ENCODE measurements at regions not wholly inside any gene's neighbourhood (a gene's known extent, or its start where the extent isn't known, plus 50 kb on each side); places are given as distances from the start of the nearest gene placed in this dataset.
"Not testable (repeated sequence)": the region's sequence is repeated elsewhere in the genome, so short reads cannot be mapped to it uniquely, and the experiment has no call there.

GRCh38 chrX:140633105-140633504 lies 76.5 kb upstream of the LINC00632 start:
- not testable (repeated sequence) for DNase-seq (ENCODE audit: low read depth)

DNA sequence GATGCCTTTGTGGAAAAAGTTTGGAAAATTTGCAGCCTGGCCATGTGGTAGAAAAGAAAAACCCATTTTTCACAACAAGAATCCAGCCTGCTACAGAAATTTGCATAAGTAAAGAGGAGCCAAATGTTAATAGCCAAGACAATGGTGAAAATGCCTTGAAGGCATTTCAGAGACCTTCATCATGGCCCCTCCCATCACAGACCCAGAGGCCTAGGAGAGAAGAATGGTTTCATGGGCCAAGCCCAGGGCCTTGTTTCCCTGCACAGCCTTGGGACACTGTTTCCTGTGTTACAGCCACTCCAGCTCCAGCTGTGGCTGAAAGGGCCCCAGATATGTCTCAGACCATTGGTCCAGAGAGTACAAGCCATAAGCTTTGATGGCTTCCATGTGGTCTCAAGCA lies 101.4 kb upstream of the LINC00632 start:
- TF ChIP-seq, protein P1, sequence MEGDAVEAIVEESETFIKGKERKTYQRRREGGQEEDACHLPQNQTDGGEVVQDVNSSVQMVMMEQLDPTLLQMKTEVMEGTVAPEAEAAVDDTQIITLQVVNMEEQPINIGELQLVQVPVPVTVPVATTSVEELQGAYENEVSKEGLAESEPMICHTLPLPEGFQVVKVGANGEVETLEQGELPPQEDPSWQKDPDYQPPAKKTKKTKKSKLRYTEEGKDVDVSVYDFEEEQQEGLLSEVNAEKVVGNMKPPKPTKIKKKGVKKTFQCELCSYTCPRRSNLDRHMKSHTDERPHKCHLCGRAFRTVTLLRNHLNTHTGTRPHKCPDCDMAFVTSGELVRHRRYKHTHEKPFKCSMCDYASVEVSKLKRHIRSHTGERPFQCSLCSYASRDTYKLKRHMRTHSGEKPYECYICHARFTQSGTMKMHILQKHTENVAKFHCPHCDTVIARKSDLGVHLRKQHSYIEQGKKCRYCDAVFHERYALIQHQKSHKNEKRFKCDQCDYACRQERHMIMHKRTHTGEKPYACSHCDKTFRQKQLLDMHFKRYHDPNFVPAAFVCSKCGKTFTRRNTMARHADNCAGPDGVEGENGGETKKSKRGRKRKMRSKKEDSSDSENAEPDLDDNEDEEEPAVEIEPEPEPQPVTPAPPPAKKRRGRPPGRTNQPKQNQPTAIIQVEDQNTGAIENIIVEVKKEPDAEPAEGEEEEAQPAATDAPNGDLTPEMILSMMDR (IDR thresholded peaks at IDR 0.05; ENCODE audit: insufficient read depth, low read depth, low read length, missing control alignments) = no peak
- H3K4me3 ChIP-seq (ENCODE audit: low read depth, low read length) = no peak overlapping the region
- DNase-seq (ENCODE audit: low read depth) = no peak

More at GRCh38 chrX:140633105-140633504, 76.5 kb upstream of the LINC00632 start:
- H3K4me3 ChIP-seq (ENCODE audit: low read depth, low read length) = not testable (repeated sequence)

GRCh38 chrX:140602140-140602539 lies 97.3 kb upstream of the SOX3 start:
- no peak for DNase-seq (ENCODE audit: low read depth)
- H3K4me3 ChIP-seq (ENCODE audit: low read depth, low read length) = no peak overlapping the region
- TF ChIP-seq, protein P1 (IDR thresholded peaks at IDR 0.05; ENCODE audit: insufficient read depth, low read depth, low read length, missing control alignments) = no peak

GRCh38 chrX:140599851-140600250 lies 95.0 kb upstream of the SOX3 start:
- DNase-seq (ENCODE audit: low read depth) = no peak
- no peak overlapping the region for H3K4me3 ChIP-seq (ENCODE audit: low read depth, low read length)
- TF ChIP-seq, protein P1 (IDR thresholded peaks at IDR 0.05; ENCODE audit: insufficient read depth, low read depth, low read length, missing control alignments) = no peak

DNA sequence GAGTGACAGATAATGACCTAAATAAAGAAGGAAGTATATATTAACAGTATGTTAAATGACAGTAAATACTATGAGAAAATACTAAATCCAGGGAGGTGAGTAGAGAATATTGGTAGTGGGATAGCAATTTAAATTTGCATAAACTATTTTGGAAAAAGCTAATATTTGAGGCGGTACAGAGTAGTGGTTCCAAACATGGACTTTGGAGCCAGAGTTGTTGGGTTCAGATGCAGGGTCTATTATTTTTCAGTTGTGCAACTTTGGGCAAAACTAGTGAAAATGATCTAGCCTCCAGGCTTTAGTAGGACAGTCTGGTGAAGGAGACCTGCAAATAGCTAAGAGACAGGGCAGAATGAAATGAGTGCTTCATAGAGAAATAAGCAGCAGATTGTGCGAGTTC lies 84.8 kb upstream of the SOX3 start:
- no peak for DNase-seq (ENCODE audit: low read depth)
- TF ChIP-seq, protein P1 (IDR thresholded peaks at IDR 0.05; ENCODE audit: insufficient read depth, low read depth, low read length, missing control alignments) = no peak
- no peak overlapping the region for H3K4me3 ChIP-seq (ENCODE audit: low read depth, low read length)

DNA sequence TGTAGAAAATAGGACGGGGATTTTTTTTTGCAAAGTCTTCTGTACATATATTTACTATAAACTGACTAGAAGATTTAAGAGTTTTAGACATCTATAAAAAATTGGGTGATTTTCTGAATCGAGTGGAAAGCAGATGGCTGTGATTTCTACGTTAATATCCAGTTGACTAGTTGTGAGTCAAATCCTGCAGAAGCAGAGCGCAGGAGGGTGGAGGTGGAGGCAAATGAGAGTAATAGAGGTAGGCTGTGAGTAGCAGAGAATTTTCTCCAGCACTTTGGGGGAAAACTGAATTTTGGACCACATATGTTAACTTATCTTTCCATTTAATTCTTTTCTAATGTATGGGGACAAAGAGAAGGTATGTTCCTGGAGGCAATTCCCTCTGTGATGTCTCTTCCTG lies 82.1 kb upstream of the SOX3 start:
- TF ChIP-seq, protein P1 (IDR thresholded peaks at IDR 0.05; ENCODE audit: insufficient read depth, low read depth, low read length, missing control alignments) = no peak
- H3K4me3 ChIP-seq (ENCODE audit: low read depth, low read length) = no peak overlapping the region
- DNase-seq (ENCODE audit: low read depth) = no peak

DNA sequence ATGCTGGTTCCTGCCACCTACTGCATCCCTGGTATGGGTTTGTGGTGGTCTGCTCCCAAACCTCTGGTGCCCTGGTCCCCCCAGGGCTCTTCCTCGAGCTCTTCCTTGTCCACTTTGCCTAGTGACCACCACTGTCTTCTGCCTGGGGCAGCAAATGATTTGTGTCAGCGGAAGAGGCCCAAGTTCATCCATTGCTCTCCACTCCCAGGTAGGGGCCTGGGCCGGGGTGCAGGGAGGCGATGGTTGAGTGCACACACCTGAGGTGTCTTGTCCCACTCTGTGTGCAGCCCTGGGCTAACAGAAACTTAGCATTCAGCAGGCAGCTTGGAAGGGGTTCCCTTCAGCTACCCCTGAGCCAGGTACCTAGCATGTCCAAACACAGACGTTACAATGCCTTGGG lies 75.6 kb upstream of the SOX3 start:
- H3K4me3 ChIP-seq (ENCODE audit: low read depth, low read length) = no peak overlapping the region
- TF ChIP-seq, protein P1 (IDR thresholded peaks at IDR 0.05; ENCODE audit: insufficient read depth, low read depth, low read length, missing control alignments) = no peak
- no peak for DNase-seq (ENCODE audit: low read depth)
